SHP77 treated with DMSO at 0.1 percent for 48 hours (cell line): ENCODE measurements at regions not wholly inside any gene's neighbourhood (a gene's known extent, or its start where the extent isn't known, plus 50 kb on each side); places are given as distances from the start of the nearest gene placed in this dataset.

Experiments used
- DNase-seq: peaks from one replicate; lab custom pipeline; 2025; lab: John Stamatoyannopoulos, UW

DNA sequence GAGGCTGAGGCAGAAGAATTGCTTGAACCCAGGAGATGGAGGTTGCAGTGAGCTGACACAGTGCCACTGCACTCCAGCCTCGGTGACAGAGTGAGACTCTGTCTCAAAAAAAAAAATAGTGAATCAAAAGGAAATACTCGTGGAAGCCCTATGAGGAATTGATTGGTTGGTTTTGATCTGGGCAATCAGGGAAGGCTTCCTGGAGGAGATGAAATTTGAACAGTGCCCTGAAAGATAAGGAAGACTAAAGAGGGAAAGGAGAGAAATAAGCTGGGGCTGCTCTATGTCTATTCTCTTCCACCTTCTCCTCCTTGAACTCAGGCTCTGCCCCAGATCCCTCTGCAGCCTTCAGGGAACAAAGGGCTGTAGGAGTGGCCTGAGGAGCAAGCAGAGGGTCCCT lies 54.1 kb downstream of the IRF2BPL start:
- no peak for DNase-seq

DNA sequence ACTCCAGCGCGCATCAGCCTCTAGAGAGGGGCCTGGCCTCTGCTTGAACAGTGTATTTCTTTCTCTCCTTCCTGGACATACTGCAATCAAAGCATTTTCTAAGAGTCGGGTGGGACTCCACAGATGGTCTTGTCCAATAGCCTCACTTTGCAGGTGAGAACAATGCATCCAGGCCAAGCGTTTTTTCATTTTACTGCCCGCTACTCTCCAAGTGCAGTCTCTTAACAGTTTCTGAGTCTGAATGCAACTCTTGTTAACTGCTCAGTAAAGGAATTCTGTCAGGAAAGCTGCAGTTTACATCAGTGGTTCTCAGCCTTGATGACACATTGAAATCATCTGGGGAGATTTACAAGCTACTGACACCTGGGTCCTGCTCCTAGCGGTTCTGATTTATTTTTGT lies 57.0 kb downstream of the IRF2BPL start:
- DNase-seq: no peak

DNA sequence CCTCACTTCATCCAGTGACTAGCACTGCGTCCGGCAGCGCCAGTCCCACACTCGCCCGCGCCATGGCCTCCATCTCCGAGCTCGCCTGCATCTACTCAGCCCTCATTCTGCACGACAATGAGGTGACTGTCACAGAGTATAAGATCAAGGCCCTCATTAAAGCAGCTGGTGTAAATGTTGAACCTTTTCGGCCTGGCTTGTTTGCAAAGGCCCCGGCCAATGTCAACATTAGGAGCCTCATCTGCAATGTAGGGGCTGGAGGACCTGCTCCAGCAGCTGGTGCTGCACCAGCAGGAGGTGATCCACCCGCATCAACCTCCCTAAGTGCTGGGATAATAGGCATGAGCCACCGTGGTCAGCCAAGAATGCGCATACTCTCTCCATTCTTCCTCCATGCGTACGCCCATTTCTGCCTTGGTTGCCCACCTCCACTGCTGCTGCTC lies 59.9 kb downstream of the IRF2BPL start:
- DNase-seq: peak; percentile 86

DNA sequence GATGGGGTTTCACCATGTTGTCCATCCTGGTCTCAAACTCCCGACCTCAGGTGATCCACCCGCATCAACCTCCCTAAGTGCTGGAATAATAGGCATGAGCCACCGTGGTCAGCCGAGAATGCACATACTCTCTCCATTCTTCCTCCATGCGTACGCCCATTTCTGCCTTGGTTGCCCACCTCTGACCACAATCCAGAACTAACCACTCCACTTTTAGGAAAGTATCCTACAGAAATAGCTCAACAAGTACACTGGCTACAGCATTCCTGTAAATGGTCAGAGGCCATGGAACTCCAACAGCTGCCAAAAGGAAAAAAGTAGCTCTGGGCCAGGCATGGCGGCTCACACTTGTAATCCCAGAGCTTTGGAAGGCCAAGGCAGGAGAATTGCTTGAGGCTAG lies 60.7 kb downstream of the IRF2BPL start:
- no peak for DNase-seq

DNA sequence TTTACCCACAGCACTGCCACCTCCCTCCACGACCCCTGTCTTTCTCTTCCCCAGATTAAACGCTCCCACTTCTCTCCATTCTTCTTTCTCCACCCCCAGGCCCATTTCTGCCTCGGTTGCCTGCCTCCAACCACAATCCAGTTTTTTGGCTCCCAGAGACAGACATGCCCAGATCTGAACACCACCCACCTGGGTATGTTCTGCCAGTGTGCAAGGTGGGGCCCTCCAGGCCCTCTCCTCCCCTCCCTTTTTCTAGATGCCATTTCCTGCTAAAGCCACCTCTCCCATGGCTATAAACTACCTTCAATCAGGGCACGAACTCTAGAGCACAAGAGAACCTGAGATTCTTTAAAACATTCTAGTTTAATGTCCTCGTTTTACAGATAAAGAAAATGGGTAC lies 63.3 kb downstream of the IRF2BPL start:
- no peak for DNase-seq

DNA sequence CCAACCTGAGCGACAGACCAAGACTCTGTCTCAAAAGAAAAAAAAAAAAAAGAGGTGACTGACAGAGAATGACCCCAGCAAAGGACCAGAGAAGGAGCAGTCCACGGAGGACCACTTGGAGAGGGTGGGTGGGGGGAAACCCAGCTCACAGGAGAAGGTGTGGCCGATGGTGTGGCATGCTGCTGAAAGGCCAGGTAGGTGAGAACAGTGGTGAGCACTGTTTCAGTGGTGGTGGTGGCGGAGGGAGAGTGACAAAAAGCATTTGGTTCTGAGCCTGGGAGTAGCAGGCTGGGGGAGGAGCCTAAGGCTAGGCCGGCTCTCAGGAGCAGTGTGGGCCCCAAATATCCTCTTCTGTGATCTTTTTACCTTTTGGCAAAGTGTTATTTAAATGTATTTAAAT lies 63.8 kb downstream of the IRF2BPL start:
- no peak for DNase-seq

DNA sequence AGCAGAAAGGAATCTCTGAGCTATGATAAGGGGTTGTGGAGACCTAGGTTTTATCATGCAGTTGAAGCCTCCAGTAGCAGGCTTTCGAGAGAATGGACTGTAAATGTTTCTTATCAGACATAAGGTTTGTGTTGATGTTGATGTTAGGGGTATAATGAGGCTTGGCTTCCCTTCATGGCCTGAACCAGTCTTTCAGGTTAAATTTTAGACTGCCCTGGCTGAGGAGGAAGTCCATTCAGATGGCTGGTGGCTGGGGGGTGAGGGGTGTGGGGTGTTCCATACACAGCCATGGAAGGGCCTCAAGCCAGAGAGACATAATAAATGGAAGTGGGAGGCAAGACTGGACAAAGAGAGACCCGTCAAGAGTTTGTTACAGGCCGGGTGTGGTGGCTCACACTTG lies 65.1 kb downstream of the IRF2BPL start:
- no peak for DNase-seq

DNA sequence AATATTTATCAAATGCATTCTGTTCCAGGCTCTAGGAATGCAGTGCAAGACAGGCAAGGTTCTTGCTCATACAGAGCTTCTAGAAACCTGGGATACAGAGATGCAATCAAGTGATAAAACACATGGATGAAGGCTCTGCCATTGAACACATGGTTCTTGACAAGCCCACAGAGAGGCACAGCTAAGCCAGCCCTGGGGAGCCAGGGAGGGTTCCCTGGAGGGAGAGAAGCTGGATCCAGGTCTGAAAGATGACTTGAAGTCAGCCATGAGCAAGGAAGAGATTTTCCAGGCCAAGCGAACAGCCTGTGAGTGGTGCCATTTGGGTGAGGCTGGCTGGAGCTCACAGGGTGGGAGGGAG lies 66.2 kb downstream of the IRF2BPL start:
- no peak for DNase-seq

DNA sequence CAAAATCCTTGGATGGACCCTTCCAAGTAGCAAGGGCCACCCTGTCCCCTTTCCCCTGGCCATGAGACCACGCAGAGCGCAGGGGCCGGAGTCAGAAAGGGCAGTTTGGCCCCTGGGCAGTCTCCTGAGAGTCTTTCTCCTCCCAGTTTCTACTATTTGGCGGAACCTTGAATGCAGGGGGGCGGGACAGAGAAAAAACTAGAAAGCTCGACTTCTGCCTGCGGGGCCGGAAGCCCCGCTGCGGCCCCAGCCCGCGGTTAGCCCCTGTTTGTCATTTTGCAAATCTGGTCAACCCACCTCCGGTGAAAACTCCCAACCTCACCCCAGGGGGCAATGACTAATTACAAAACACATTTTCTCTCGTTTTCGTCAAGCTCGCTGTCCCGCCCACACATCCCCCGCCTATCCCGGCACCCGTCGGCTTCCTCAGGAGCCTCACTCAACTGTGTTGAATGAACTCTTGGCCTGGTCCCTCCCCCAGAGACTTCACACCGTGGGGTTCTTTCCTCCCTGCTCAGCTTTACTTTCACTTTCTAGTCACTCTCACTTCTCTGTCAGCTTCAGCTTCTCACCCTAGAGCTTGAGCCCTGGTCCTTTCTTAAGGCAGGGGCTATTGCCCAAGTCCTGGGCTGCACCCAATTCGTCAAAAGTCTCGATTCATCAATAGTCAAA lies 66.7 kb downstream of the IRF2BPL start:
- peak; percentile 31 for DNase-seq

DNA sequence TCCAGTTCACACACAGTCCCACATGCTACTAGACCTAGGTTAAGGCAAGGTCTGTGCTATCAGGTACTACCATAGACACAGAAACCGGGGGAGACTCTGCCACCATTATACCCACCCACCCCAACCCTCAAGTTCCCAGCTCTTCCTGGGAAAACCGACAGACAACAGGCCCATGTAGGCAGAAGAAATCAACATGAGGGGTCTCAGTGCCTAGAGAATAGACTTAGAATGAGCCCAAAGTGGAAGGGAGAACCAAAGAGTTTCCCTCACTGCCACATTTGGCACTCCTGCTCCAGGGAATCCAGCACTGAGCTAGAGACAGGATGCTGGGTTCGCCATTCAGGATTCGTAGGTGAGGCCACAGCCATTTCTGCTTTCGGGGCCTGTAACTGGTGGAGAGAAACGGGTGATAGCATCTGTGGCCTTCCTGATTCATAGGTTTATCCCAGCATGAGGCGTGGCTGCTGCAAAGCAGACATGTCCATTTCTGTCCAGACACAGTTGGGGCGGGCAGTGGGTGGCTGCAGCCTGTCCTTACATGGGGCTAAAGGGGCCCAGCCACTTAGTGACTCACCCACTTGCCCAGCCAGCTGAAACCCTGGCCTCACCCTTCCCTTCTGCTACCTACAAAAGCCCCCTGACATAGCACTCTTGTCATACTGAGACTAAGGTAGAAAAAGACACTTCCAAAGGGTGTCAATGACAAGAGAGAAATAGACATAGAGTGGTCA lies 69.4 kb downstream of the IRF2BPL start:
- DNase-seq: no peak

DNA sequence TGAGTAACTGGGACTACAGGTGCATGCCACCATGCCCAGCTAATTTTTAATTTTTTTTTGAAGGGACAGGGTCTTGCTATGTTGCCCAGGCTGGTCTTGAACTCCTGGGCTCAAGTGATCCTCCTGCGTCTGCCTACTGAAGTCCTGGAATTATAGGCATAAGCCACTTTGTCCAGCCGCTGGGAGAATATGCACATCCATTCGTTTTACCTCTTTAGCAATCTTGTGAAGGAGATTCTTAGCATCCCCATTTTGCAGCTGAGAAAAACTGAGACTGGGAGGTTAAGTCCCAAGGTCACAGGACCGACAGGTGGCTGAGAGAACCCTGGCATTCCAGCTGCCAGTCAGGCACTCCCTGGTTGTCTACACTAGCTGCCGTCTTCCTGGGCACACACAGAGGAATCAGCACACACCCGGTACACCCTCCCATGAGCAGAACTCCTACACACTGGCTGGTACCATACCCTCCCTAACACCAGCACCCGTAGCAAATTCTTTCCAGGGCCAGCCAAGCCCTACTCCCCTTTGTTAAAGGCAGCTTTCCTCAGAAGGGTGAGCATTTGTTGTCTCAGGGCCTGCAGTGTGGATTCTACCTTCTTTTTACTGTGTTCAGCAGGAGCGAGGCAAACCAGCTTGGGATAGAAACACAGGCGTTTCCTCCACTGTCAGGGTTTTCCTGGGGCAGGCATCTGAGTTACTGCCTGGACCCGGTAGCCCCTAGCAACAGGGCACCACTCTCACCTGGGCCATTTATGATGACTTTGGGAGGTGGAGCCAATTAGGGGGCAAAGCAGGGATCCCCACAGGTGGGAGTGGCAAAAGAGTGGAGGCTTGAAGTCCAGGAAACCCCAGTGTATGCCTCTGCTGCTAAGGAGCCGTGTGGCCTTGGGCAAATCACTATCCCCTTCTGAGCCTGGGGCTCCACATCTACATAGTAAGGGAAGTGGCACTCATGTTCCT lies 70.2 kb downstream of the IRF2BPL start:
- DNase-seq: no peak

DNA sequence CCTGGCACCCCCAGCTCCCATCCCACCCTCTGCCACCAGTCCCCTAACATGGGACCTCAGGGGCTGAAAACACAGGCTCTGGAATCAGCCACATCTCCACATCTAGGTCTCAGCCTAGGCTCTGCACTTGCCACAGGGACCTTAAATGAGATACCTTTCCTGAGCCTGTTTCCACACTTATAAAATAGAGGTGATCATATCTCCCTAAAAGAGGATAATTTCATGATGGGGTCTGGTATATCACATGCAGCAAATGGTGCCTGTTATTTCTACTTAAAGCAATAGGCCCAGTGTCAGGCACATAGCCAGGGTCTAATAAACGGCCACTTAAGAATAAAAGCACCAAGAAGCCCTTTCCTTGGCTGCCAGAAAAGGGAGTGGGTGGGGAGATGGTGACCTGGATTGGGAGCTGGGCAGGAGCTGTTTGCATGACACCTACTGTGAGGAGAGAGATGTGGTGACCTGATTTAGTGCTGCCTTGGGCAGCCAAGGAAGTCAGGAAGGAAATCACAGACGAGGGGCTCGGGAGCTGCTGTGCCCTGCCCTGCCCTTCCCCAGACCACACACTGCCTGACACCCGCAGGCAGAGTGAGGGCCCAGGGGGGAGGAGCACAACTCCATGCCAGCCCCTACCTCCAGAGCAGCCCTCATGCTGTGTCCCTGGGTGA lies 71.2 kb downstream of the IRF2BPL start:
- no peak for DNase-seq

DNA sequence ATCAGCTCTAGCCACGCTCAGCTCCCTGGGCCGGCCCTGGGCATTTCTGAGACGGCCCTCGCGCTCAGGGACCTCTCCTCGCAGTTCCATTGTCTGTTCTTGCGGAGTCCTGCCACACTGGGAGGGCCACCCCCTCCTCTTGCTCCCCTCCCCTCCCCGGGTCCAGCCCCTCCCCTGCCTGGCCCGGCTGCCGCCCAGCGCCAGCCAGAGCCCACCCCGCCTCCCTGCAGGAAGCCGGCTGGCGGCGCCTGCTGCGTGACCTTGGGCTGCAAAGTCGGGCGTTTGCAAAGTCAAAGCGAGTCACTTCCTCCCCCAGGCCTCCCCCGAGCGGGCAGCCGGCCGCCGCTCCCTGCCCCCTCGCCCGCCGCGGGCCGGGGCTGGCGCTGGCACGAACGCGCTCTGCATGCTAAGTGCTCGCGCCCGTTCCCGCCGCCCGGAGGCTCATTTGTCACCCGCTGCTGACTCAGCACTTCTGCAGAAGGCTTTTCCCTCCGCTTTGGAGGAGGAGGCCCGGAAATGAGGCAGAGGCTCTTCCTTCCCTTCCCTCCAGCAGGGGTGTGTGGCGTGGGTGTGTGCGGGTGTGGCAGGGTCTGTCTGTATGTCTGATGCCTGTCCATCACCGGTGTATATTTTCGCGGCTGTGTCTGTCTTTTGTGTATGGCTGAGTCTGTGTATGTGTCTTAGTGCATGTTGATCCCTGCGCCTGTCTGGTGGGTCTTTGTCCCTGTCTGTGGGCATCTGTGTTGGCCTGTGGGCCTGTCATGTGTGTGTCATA lies 72.0 kb downstream of the IRF2BPL start:
- peak; percentile 94 for DNase-seq

DNA sequence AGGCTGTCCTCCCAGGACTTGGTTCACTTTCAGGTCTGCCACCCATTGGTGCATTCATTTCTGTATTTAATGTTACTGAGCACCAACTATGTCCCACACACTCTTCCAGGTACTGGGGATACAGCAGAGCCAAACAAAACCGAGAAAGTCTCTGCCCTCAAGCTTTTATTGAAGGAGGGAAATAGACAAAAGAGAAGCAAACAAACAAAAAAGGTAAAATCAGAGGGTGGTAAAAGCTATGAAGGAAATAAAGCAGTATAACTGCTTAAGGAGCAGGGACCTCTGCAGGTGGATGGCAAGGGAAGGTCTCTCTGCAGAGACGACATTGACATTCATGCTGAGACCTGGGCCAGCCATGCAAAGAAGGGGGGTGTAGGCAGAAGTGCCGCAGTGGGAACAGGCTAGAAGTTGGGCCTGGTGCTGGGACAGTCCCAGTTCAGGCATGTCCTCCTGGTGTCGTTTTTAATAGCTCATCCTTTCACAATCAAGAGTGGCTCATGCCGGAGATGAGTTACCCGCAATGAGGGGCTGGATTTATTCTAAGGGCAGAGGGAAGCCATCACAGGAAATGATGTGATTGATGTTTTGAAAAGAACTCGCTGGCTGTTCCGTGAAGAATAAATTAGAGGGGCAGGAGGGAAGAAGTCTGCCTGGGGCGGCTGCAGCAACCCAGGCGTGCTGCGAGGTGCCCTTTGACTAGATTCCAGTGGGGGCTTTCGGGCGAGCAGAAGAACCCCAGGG lies 72.8 kb downstream of the IRF2BPL start:
- DNase-seq: peak; percentile 78

DNA sequence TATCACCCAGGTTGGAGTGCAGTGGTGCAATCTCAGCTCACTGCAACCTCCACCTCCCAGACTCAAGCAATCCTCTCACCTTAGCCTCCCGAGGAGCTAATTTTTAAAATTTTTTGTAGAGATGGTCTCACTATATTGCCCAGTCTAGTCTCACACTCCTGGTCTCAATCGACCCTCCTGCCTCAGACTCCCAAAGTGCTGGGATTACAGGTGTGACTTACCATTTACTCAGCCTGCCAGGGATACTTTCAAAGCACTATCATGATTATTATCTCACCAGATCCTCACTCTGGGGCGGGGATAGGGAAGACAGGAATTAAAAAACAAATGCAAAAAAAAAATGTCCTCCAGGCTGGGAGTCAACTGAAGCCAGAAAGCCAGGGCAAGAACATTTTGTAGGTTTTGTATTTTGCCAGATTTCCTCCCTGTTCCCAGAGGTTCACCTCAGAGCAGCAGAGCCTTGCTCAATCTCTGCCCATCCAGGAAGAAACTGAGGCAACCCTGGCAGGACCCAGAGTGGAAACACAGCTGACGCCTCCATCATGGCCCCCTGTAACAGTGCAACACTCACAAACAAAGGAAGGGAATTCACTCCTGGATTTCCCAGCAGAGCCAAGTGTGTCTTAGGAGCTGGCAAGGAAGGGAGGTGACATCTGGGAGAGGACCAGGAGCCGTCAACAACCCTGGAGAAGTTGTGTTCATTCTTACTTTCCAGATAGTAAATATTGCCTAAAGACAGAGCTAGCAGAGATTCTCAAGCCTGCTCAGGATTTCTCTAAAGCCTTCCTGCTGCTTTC lies 73.9 kb downstream of the IRF2BPL start:
- no peak for DNase-seq

DNA sequence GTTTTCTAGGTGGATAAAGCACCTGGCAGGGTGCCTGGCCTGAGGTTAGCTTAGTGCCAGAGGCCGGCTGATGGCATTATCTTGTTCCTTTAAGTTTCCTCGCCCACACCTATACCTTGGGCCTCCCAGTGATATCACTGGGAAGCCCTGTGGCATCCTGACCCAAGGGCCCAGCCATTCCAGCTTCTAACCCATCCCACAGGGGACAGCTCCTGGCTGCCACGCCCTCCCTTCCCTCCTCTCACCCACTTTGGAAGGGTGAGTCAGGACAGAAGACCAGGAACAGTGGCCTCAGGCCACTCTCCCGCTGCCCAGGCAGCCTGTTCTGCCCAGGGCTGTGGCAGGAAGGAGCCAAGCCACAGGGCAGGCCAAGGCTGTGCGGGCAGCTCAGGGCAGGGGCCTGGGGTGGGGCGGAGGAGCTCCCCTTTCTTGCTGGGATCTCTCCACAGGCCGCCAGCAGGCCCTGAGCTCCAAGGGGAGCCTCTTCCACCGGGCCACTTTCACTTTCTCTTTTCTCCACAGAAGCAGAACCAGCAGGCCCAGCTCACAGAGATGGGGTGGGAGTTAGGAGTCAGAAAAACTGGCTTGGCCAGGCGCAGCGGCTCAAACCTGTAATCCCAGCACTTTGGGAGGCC lies 75.1 kb downstream of the IRF2BPL start:
- no peak for DNase-seq

DNA sequence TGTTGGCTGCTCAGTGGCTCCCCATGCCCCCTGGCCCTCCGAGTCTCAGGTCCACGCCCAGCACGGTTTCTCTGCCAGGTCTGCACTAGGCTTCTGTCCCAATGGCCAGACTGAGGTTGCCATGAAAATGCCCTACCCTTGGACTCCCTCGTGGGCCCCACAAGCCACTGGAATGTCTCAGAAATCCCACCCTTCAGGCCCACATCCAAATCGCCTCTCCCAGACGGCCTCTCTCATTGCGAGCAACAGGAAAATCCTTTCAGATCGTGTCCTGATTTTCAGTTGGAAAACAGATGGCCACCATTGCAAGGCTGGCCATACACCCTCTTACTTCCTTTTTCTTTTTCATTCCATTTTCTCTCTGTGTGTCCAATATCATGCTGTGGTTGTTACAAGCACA lies 77.3 kb downstream of the IRF2BPL start:
- no peak for DNase-seq

DNA sequence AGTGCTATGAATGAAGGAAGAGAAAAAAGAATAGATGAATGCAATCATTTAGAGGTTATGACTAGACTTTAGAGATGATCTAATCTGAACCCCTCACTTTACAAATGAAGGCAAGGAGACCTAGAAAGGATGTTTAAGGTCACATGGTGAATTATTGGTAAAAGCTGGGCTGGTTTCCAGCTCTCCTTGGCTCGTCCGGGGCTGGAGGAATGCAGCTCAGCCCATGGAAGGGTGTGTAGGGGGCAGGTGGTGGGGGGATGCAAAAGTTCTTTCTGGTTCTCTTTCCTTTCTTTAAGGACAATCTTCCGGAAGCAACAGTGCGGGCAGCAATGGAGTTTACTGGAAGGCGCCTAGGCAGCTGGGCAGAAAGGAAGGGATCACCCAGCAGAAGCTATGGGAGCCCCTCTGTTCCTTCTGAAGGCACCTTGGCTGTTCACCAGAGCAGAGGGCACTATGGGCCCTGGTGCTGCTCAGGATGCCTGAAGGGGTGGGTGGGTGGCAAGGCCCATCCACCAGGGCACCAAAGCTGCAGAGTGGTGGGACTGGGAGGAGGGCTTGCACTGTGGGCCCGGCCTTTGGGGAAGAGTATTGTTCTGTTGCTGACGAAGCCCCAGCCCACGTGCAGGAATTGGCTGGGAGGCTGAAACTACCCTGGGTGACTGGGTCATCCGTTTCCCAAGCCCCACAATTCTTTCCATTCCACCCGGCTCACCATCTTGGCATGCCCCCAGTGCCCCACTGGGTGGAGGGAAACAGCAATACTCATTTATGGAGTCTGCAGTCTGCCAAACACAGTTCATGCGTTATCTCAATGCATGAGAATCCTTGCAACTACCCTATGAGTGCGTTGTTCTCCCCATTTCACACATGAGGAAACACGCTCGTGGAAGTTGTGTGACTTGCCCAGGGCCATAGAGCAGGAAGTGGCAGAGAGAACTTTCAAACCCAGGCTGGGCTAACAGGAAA lies 78.2 kb downstream of the IRF2BPL start:
- no peak for DNase-seq
